PFSK-1 (cell line): ENCODE measurements at regions not wholly inside any gene's neighbourhood (a gene's known extent, or its start where the extent isn't known, plus 50 kb on each side); places are given as distances from the start of the nearest gene placed in this dataset.

ENCODE experiments used
- POLR2AphosphoS5 ChIP-seq: IDR thresholded peaks from 2 replicates; pipeline ENCODE4 v1.6.1; 2012; ENCODE audit warnings: low read depth, mild to moderate bottlenecking, control low read depth, low read length, moderate library complexity
- SIN3A ChIP-seq: IDR thresholded peaks from 2 replicates; pipeline ENCODE4 v1.6.1; 2012; ENCODE audit warnings: mild to moderate bottlenecking, low read length, moderate library complexity, borderline replicate concordance; ENCODE audit not compliant: insufficient read depth
- TAF1 ChIP-seq: IDR thresholded peaks from 2 replicates; pipeline ENCODE4 v1.6.1; 2012; ENCODE audit warnings: low read length, control low read depth, borderline replicate concordance; ENCODE audit not compliant: insufficient read depth
- TF ChIP-seq, protein P1 (sequence below), 2 experiments: IDR thresholded peaks; 2 replicates each; pipeline versions ENCODE4 v1.6.1 to v1.8.0; 2011 to 2012; ENCODE audit warnings: low read depth in 2 of 2, low read length in 2 of 2, control low read depth in 1 of 2, inconsistent platforms in 1 of 2, mild to moderate bottlenecking in 1 of 2, moderate library complexity in 1 of 2; ENCODE audit not compliant: insufficient read depth in 1 of 2

GRCh38 chr6:102677225-102677624, 1283.7 kb downstream of the GRIK2 start:
- TF ChIP-seq, protein P1, sequence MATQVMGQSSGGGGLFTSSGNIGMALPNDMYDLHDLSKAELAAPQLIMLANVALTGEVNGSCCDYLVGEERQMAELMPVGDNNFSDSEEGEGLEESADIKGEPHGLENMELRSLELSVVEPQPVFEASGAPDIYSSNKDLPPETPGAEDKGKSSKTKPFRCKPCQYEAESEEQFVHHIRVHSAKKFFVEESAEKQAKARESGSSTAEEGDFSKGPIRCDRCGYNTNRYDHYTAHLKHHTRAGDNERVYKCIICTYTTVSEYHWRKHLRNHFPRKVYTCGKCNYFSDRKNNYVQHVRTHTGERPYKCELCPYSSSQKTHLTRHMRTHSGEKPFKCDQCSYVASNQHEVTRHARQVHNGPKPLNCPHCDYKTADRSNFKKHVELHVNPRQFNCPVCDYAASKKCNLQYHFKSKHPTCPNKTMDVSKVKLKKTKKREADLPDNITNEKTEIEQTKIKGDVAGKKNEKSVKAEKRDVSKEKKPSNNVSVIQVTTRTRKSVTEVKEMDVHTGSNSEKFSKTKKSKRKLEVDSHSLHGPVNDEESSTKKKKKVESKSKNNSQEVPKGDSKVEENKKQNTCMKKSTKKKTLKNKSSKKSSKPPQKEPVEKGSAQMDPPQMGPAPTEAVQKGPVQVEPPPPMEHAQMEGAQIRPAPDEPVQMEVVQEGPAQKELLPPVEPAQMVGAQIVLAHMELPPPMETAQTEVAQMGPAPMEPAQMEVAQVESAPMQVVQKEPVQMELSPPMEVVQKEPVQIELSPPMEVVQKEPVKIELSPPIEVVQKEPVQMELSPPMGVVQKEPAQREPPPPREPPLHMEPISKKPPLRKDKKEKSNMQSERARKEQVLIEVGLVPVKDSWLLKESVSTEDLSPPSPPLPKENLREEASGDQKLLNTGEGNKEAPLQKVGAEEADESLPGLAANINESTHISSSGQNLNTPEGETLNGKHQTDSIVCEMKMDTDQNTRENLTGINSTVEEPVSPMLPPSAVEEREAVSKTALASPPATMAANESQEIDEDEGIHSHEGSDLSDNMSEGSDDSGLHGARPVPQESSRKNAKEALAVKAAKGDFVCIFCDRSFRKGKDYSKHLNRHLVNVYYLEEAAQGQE (IDR thresholded peaks at IDR 0.05; ENCODE audit: insufficient read depth in 1 of 2, low read depth in 2 of 2, low read length in 2 of 2), result no peak
- TF ChIP-seq POLR2AphosphoS5 (no peak), TAF1 (no peak), SIN3A (no peak)
